ENCODE measurements at regions not wholly inside any gene's neighbourhood (a gene's known extent, or its start where the extent isn't known, plus 50 kb on each side); places are given as distances from the start of the nearest gene placed in this dataset.
A peak's percentile ranks its signal among the peaks of the same experiment; 100 is the strongest.

DNA sequence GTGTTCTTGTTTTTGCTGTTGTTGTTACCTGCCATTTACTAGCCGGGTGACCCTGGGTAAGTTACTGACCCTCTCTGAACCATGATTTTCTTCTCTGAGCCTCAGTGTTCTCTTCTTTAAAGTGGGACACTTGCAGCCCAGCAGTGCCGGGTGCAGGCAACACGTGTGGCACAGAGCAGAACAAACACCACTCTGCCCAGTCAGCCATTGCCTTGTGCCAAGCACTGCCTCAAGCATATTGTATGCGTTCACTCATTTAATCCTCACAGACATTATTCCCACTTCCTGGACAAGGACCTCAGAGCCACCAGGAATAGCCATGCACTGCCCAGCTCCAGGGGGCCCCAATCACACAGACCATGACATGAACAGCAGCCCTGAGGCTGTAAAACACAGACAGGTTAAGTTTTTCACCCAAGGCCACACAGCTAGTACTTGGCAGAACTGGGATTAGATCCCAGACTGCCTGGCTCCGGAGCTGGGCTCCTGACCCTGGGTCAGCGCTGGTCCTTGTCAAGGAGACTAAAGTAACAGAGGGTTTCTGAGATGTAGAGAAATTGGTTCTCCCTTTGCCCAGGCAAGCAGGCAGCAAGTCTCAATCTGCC is 74.0 kb upstream of the PTPN1 start:
- H2AFZ ChIP-seq (ENCODE audit: low read depth, low read length) = no peak overlapping the region
- no peak for DNase-seq (ENCODE audit: extremely low read depth in 1 of 4, low spot score in 3 of 4)
- FAIRE-seq = no peak
- H3K4me1 ChIP-seq (replicated peaks in 1 of 2; ENCODE audit: control insufficient read depth in 2 of 2, insufficient read depth in 2 of 2, low read length in 2 of 2) = peaks cover 32 to 40% of the 10 kb centered on the region in 2 experiments
- in situ Hi-C loops (cut with MboI) (no loop called here), intact Hi-C loops (cut with micrococcal nuclease) (no loop called here)
- H3K4me2 ChIP-seq (ENCODE audit: insufficient read depth, low read length) = no peak overlapping the region
- TF ChIP-seq BCOR (IDR thresholded peaks at IDR 0.05) (peak; percentile 35; the same call in 1 of the 2 replicates), C11orf30 (IDR thresholded peaks at IDR 0.05; ENCODE audit: low read depth) (no peak), RBM25 (IDR thresholded peaks at IDR 0.05; ENCODE audit: low read depth, low read length, severe bottlenecking) (peak; percentile 26)
- TF ChIP-seq, protein P1, sequence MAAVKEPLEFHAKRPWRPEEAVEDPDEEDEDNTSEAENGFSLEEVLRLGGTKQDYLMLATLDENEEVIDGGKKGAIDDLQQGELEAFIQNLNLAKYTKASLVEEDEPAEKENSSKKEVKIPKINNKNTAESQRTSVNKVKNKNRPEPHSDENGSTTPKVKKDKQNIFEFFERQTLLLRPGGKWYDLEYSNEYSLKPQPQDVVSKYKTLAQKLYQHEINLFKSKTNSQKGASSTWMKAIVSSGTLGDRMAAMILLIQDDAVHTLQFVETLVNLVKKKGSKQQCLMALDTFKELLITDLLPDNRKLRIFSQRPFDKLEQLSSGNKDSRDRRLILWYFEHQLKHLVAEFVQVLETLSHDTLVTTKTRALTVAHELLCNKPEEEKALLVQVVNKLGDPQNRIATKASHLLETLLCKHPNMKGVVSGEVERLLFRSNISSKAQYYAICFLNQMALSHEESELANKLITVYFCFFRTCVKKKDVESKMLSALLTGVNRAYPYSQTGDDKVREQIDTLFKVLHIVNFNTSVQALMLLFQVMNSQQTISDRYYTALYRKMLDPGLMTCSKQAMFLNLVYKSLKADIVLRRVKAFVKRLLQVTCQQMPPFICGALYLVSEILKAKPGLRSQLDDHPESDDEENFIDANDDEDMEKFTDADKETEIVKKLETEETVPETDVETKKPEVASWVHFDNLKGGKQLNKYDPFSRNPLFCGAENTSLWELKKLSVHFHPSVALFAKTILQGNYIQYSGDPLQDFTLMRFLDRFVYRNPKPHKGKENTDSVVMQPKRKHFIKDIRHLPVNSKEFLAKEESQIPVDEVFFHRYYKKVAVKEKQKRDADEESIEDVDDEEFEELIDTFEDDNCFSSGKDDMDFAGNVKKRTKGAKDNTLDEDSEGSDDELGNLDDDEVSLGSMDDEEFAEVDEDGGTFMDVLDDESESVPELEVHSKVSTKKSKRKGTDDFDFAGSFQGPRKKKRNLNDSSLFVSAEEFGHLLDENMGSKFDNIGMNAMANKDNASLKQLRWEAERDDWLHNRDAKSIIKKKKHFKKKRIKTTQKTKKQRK (IDR thresholded peaks at IDR 0.05; ENCODE audit: borderline replicate concordance, low read depth, low read length) = no peak
- no TSS peak for BruUV-seq (replicated peaks)
- no peak for ATAC-seq
- no peaks in the 10 kb centered on the region for H3K36me3 ChIP-seq (ENCODE audit: control insufficient read depth, insufficient read depth, low read length)
- no peak overlapping the region for H3K9ac ChIP-seq (ENCODE audit: insufficient read depth in 1 of 2, low read depth in 2 of 2, low read length in 2 of 2)
- no peaks in the 10 kb centered on the region for H3K9me1 ChIP-seq (ENCODE audit: control insufficient read depth, insufficient read depth, low read length)
- ChIA-PET CTCF (ENCODE audit: low intra/inter-chr PET ratio) (no interaction called here), POLR2A (no interaction called here)
- H3K4me3 ChIP-seq = no peak overlapping the region
- no peaks in the 10 kb centered on the region for H4K20me1 ChIP-seq (replicated peaks; ENCODE audit: control insufficient read depth, insufficient read depth, low read length)
- H3K79me2 ChIP-seq (ENCODE audit: control insufficient read depth, insufficient read depth, low read length) = no peaks in the 10 kb centered on the region
- no peaks in the 10 kb centered on the region for H3K9me3 ChIP-seq (replicated peaks; ENCODE audit: control insufficient read depth, insufficient read depth, low read depth, low read length)
- WGBS (ENCODE audit: insufficient coverage, low coverage, missing lambda C conversion rate) = 61% methylated on average over 6 of the region's 6 CpGs
- H3K27me3 ChIP-seq (ENCODE audit: control insufficient read depth in 2 of 2, insufficient read depth in 2 of 2, low read length in 2 of 2) = no peaks in the 10 kb centered on the region
- no peak overlapping the region for H3K27ac ChIP-seq (ENCODE audit: extremely low read depth, low read depth, low read length)

Data from K562 (cell line).